OCI-LY7 (cell line): ENCODE measurements at regions not wholly inside any gene's neighbourhood (a gene's known extent, or its start where the extent isn't known, plus 50 kb on each side); places are given as distances from the start of the nearest gene placed in this dataset.

Source experiments
- BruUV-seq: library from RNA; stranded (reverse); fragments of 400-500 nt; replicated peaks from 2 replicates; lab custom pipeline; 2021; lab: Mats Ljungman, UMichigan
- CTCF ChIA-PET: fragments of 300-600 bp; sonication (Branson Sonifier 250); formaldehyde crosslinking; loops from one replicate; lab custom pipeline; 2022; ENCODE audit warnings: antibody characterized with exemption; ENCODE audit not compliant: unreplicated experiment; lab: Charles Lee
- POLR2A ChIA-PET: fragments of 300-600 bp; sonication (Branson Sonifier 250); formaldehyde crosslinking; loops from one replicate; lab custom pipeline; 2022; ENCODE audit warnings: antibody characterized with exemption; lab: Charles Lee
- DNase-seq: peaks from one replicate; pipeline ENCODE4 v3.0.0-alpha.2; 2015; ENCODE audit warnings: low spot score
- H2AFZ ChIP-seq: fragments of 200-600 bp; sonication (generic), shearing (Covaris generic); 2 replicates; pipeline ENCODE4 v1.6.1; 2014; ENCODE audit warnings: mild to moderate bottlenecking, antibody characterized with exemption, low read length, moderate library complexity
- H3K27ac ChIP-seq: fragments of 200-600 bp; sonication (generic); 2 replicates; pipeline ENCODE4 v1.5.1; 2014; ENCODE audit warnings: mixed run types, low read depth, mild to moderate bottlenecking, moderate library complexity, low read length, inconsistent platforms; ENCODE audit not compliant: poor library complexity, severe bottlenecking
- H3K36me3 ChIP-seq: fragments of 200-600 bp; sonication (generic); 2 replicates; pipeline ENCODE4 v1.6.1; 2014; ENCODE audit warnings: mild to moderate bottlenecking, antibody characterized with exemption, low read length, moderate library complexity, mixed read lengths; ENCODE audit not compliant: insufficient read depth
- H3K4me1 ChIP-seq: fragments of 200-600 bp; sonication (generic); 2 replicates; pipeline ENCODE4 v1.5.1; 2014; ENCODE audit warnings: mild to moderate bottlenecking, low read length; ENCODE audit not compliant: insufficient read depth, poor library complexity, severe bottlenecking
- H3K4me2 ChIP-seq: fragments of 200-600 bp; sonication (generic); 2 replicates; pipeline ENCODE4 v1.6.1; 2014; ENCODE audit warnings: mild to moderate bottlenecking, low read length
- H3K4me3 ChIP-seq: fragments of 200-600 bp; sonication (generic); 2 replicates; pipeline ENCODE4 v1.5.1; 2014; ENCODE audit warnings: mild to moderate bottlenecking, low read depth, low read length; ENCODE audit not compliant: poor library complexity, severe bottlenecking
- H3K79me2 ChIP-seq: fragments of 200-600 bp; sonication (generic); 2 replicates; pipeline ENCODE4 v1.6.1; 2016; ENCODE audit warnings: low read depth, mild to moderate bottlenecking, low read length, moderate library complexity, mixed read lengths; ENCODE audit not compliant: insufficient read depth
- H3K9me2 ChIP-seq: fragments of 200-600 bp; sonication (generic); 2 replicates; pipeline ENCODE4 v1.6.1; 2016; ENCODE audit warnings: mild to moderate bottlenecking, low read length, mixed read lengths; ENCODE audit not compliant: insufficient read depth
- H3K9me3 ChIP-seq: fragments of 200-600 bp; sonication (generic); 2 replicates; pipeline ENCODE4 v1.6.1; 2014; ENCODE audit warnings: mild to moderate bottlenecking, mixed run types, low read length, mixed read lengths
- H4K20me1 ChIP-seq: fragments of 200-600 bp; sonication (generic); 2 replicates; pipeline ENCODE4 v1.6.1; 2014; ENCODE audit warnings: mild to moderate bottlenecking, antibody characterized with exemption, low read length, moderate library complexity, mixed read lengths; ENCODE audit not compliant: insufficient read depth
- CTCF ChIP-seq: fragments of 200-600 bp; sonication (generic); conservative IDR thresholded peaks from 2 replicates; pipeline ENCODE4 v1.5.1; 2014; ENCODE audit warnings: mild to moderate bottlenecking, antibody characterized with exemption, low read length, moderate library complexity, mixed read lengths
- EZH2phosphoT487 ChIP-seq: fragments of 200-600 bp; sonication (generic); IDR thresholded peaks from 2 replicates; pipeline ENCODE4 v1.6.1; 2018; ENCODE audit warnings: low read depth, borderline replicate concordance, mild to moderate bottlenecking, mixed run types, antibody characterized with exemption, low read length, moderate library complexity, mixed read lengths
- intact Hi-C: fragments of 100-400 bp; cut with micrococcal nuclease; formaldehyde crosslinking; loops from one replicate; pipeline ENCODE4 v1.10.0; 2022; ENCODE audit not compliant: unreplicated experiment

- Histone ChIP-seq H3K36me3 (no peaks in the 10 kb centered on the region), H2AFZ (no peak overlapping the region), H3K4me2 (no peak overlapping the region), H3K9me2 (no peaks in the 10 kb centered on the region), H3K79me2 (no peaks in the 10 kb centered on the region), H4K20me1 (no peaks in the 10 kb centered on the region), H3K4me3 (no peak overlapping the region), H3K4me1 (peaks cover 21% of the 10 kb centered on the region), H3K27ac (no peak overlapping the region), H3K9me3 (no peaks in the 10 kb centered on the region)
- no TSS peak for BruUV-seq
- no peak for TF ChIP-seq EZH2phosphoT487
- no peak for TF ChIP-seq CTCF
- intact Hi-C loops, result no loop called here
- CTCF ChIA-PET, result no interaction called here
- POLR2A ChIA-PET, result interaction anchor here (0.7 kb wide), 1 partner anchor 545 kb away, joined by 3 read pairs; no protein-coding TSS in a partner anchor
- no peak for DNase-seq
These were observed 228.4 kb downstream of the TLR4 start for GRCh38 chr9:117932585-117932984.

- CTCF ChIA-PET, result interaction anchor here (0.8 kb wide), 2 partner anchors 9 to 254 kb away, joined by 3 read pairs; no protein-coding TSS in a partner anchor
- Histone ChIP-seq H3K9me2 (no peaks in the 10 kb centered on the region), H3K4me2 (peak overlapping the region; percentile 66), H3K27ac (peak overlapping the region; percentile 82), H3K4me1 (peaks cover 21% of the 10 kb centered on the region), H3K4me3 (peak overlapping the region; percentile 36), H4K20me1 (no peaks in the 10 kb centered on the region), H3K36me3 (no peaks in the 10 kb centered on the region), H3K79me2 (no peaks in the 10 kb centered on the region), H2AFZ (peak overlapping the region; percentile 86), H3K9me3 (no peaks in the 10 kb centered on the region)
- POLR2A ChIA-PET, result interaction anchor here (0.5 to 1.7 kb wide), 12 partner anchors 9 to 237 kb away, joined by 3 to 14 read pairs (median 3); no protein-coding TSS in a partner anchor
- no TSS peak for BruUV-seq
- no peak for TF ChIP-seq CTCF
- TF ChIP-seq EZH2phosphoT487, result no peak
- DNase-seq, result peak; percentile 84
- intact Hi-C loops, result loop anchor here (2.0 to 5.0 kb wide), 2 partner anchors 152 to 234 kb away; partner anchors contain the start of gene TLR4
These were observed 232.3 kb downstream of the TLR4 start for GRCh38 chr9:117936185-117937130.
